Keratinocyte (primary cell): ENCODE measurements at regions not wholly inside any gene's neighbourhood (a gene's known extent, or its start where the extent isn't known, plus 50 kb on each side); places are given as distances from the start of the nearest gene placed in this dataset.

Experiments used
- DNase-seq: peaks from one replicate; pipeline ENCODE4 v3.0.0-alpha.2; 2011; ENCODE audit warnings: low read depth, missing footprints, low spot score
- FAIRE-seq: peaks from 2 replicates; lab custom pipeline; 2011; peaks lifted over from hg19 to GRCh38; lab: Jason Lieb, UNC
- H2AFZ ChIP-seq: 2 replicates; pipeline ENCODE4 v1.6.0; 2012; ENCODE audit warnings: low read length, control low read depth, inconsistent platforms; ENCODE audit not compliant: control insufficient read depth
- H3K27ac ChIP-seq: 2 replicates; pipeline ENCODE4 v1.5.1; 2011; ENCODE audit warnings: low read length; ENCODE audit not compliant: control insufficient read depth, insufficient read depth
- H3K27me3 ChIP-seq: 3 replicates; pipeline ENCODE4 v1.6.0; 2011; ENCODE audit warnings: low read length; ENCODE audit not compliant: control insufficient read depth, insufficient read depth; ENCODE audit errors: extremely low read depth
- H3K36me3 ChIP-seq, 2 experiments: 2 replicates in 1 of 2; 3 replicates in 1 of 2; pipeline ENCODE4 v1.5.1; 2011; ENCODE audit warnings: low read length in 2 of 2, mild to moderate bottlenecking in 1 of 2; ENCODE audit not compliant: control insufficient read depth in 2 of 2, insufficient read depth in 2 of 2; ENCODE audit errors: extremely low read depth in 1 of 2
- H3K4me1 ChIP-seq: 3 replicates; pipeline ENCODE4 v1.5.1; 2011; ENCODE audit warnings: low read length; ENCODE audit not compliant: control insufficient read depth, insufficient read depth; ENCODE audit errors: extremely low read depth
- H3K4me2 ChIP-seq: 3 replicates; pipeline ENCODE4 v1.6.0; 2011; ENCODE audit warnings: low read depth, low read length; ENCODE audit not compliant: control insufficient read depth, insufficient read depth; ENCODE audit errors: extremely low read depth
- H3K4me3 ChIP-seq, 3 experiments: fragments of 200-600 bp in 1 of 3; sonication (generic) in 1 of 3; 2 replicates in 2 of 3; 3 replicates in 1 of 3; pipeline ENCODE4 v1.5.1; 2011 to 2016; ENCODE audit warnings: low read length in 3 of 3, mild to moderate bottlenecking in 3 of 3, control low read depth in 2 of 3, inconsistent platforms in 1 of 3, low read depth in 1 of 3, mixed read lengths in 1 of 3, mixed run types in 1 of 3, moderate library complexity in 1 of 3; ENCODE audit not compliant: control insufficient read depth in 2 of 3, insufficient read depth in 2 of 3; ENCODE audit errors: extremely low read depth in 1 of 3
- H3K79me2 ChIP-seq: 2 replicates; pipeline ENCODE4 v1.6.0; 2012; ENCODE audit warnings: low read length; ENCODE audit not compliant: control insufficient read depth, insufficient read depth
- H3K9ac ChIP-seq: 3 replicates; pipeline ENCODE4 v1.6.0; 2011; ENCODE audit warnings: low read length; ENCODE audit not compliant: control insufficient read depth, insufficient read depth; ENCODE audit errors: extremely low read depth
- H3K9me1 ChIP-seq: 3 replicates; pipeline ENCODE4 v1.6.0; 2011; ENCODE audit warnings: low read length; ENCODE audit not compliant: control insufficient read depth, insufficient read depth; ENCODE audit errors: extremely low read depth
- H3K9me3 ChIP-seq: 2 replicates; pipeline ENCODE4 v1.5.1; 2012; ENCODE audit warnings: low read depth, low read length; ENCODE audit not compliant: control insufficient read depth
- H4K20me1 ChIP-seq: 3 replicates; pipeline ENCODE4 v1.6.0; 2011; ENCODE audit warnings: low read length; ENCODE audit not compliant: control insufficient read depth, insufficient read depth; ENCODE audit errors: extremely low read depth
- EZH2 ChIP-seq: IDR thresholded peaks from one replicate; pipeline ENCODE4 v1.6.1; 2012; ENCODE audit warnings: inconsistent platforms, mild to moderate bottlenecking, low read length, moderate library complexity
- dilution Hi-C: fragments of 300-500 bp; cut with MboI; formaldehyde crosslinking; loops from one replicate; pipeline ENCODE4 v1.7.0; 2020; ENCODE audit warnings: low sequenced_read_pairs; ENCODE audit not compliant: extremely low pct_ligation_motif_present
- TF ChIP-seq, protein P1 (sequence below), 3 experiments: IDR thresholded peaks in 1 of 3; conservative IDR thresholded peaks in 1 of 3; optimal IDR thresholded peaks in 1 of 3; 2 replicates in 2 of 3; 3 replicates in 1 of 3; pipeline versions ENCODE3 to v1.5.1; 2011; ENCODE audit warnings: low read length in 3 of 3, mild to moderate bottlenecking in 3 of 3, moderate library complexity in 2 of 3, control low read depth in 1 of 3, inconsistent platforms in 1 of 3; ENCODE audit not compliant: insufficient read depth in 2 of 3; ENCODE audit errors: extremely low read depth in 1 of 3

GRCh38 chr3:64815195-64815631 lies 127.4 kb upstream of the ADAMTS9 start:
- Histone ChIP-seq H3K9me1 (no peaks in the 10 kb centered on the region), H3K4me2 (no peak overlapping the region), H3K27me3 (peaks cover 9% of the 10 kb centered on the region), H3K4me1 (no peaks in the 10 kb centered on the region), H3K9ac (no peak overlapping the region), H3K36me3 (no peaks in the 10 kb centered on the region), H3K9me3 (no peaks in the 10 kb centered on the region), H3K27ac (no peak overlapping the region), H4K20me1 (no peaks in the 10 kb centered on the region), H2AFZ (no peak overlapping the region), H3K79me2 (no peaks in the 10 kb centered on the region), H3K4me3 (no peak overlapping the region)
- FAIRE-seq (no peak), DNase-seq (no peak)
- dilution Hi-C loops = no loop called here
- TF ChIP-seq, protein P1, sequence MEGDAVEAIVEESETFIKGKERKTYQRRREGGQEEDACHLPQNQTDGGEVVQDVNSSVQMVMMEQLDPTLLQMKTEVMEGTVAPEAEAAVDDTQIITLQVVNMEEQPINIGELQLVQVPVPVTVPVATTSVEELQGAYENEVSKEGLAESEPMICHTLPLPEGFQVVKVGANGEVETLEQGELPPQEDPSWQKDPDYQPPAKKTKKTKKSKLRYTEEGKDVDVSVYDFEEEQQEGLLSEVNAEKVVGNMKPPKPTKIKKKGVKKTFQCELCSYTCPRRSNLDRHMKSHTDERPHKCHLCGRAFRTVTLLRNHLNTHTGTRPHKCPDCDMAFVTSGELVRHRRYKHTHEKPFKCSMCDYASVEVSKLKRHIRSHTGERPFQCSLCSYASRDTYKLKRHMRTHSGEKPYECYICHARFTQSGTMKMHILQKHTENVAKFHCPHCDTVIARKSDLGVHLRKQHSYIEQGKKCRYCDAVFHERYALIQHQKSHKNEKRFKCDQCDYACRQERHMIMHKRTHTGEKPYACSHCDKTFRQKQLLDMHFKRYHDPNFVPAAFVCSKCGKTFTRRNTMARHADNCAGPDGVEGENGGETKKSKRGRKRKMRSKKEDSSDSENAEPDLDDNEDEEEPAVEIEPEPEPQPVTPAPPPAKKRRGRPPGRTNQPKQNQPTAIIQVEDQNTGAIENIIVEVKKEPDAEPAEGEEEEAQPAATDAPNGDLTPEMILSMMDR (optimal IDR thresholded peaks at IDR 0.05 in 1 of 3, IDR thresholded peaks at IDR 0.05 in 1 of 3, conservative IDR thresholded peaks at IDR 0.05 in 1 of 3; ENCODE audit: extremely low read depth in 1 of 3, insufficient read depth in 2 of 3, low read length in 3 of 3) = no peak
- TF ChIP-seq EZH2 = no peak

DNA sequence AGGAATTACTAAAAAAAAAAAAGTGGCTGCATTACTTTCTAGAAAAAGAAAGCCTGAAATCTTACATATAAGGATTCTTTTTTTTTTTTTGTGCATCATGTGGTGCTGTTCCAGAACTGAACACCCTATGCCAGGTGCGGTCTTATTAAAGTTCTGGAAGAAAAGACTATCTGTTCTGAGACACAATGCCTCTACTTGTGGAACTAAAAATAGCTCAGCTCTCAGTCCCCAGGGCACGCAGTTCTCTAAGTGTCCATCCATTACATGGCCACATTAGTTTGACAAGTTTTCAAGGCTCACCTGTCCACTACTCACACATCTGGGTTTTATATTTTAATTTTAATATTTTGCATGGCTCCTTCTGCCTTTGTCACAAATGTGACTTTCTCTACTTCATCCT lies 126.6 kb upstream of the ADAMTS9 start:
- H3K27ac ChIP-seq = no peak overlapping the region
- H3K79me2 ChIP-seq = no peaks in the 10 kb centered on the region
- no peaks in the 10 kb centered on the region for H3K36me3 ChIP-seq
- no peak overlapping the region for H3K4me2 ChIP-seq
- H3K9ac ChIP-seq = no peak overlapping the region
- H4K20me1 ChIP-seq = no peaks in the 10 kb centered on the region
- no peaks in the 10 kb centered on the region for H3K9me3 ChIP-seq
- H3K4me3 ChIP-seq = no peak overlapping the region
- no peak overlapping the region for H2AFZ ChIP-seq
- H3K4me1 ChIP-seq = no peaks in the 10 kb centered on the region
- TF ChIP-seq, protein P1 (optimal IDR thresholded peaks at IDR 0.05 in 1 of 3, IDR thresholded peaks at IDR 0.05 in 1 of 3, conservative IDR thresholded peaks at IDR 0.05 in 1 of 3; ENCODE audit: extremely low read depth in 1 of 3, insufficient read depth in 2 of 3, low read length in 3 of 3) = no peak
- TF ChIP-seq EZH2 = no peak
- FAIRE-seq (no peak), DNase-seq (no peak)
- dilution Hi-C loops = no loop called here
- H3K9me1 ChIP-seq = no peaks in the 10 kb centered on the region
- peaks cover 9% of the 10 kb centered on the region for H3K27me3 ChIP-seq
